Erythroblast (primary cell): ENCODE measurements at regions not wholly inside any gene's neighbourhood (a gene's known extent, or its start where the extent isn't known, plus 50 kb on each side); places are given as distances from the start of the nearest gene placed in this dataset.
"Not testable (repeated sequence)": the region's sequence is repeated elsewhere in the genome, so short reads cannot be mapped to it uniquely, and the experiment has no call there.

ENCODE experiments used
- DNase-seq, 2 experiments: peaks; one replicate each; lab custom pipeline; 2025; lab: John Stamatoyannopoulos, UW
- GATA1 ChIP-seq: IDR thresholded peaks from 2 replicates; pipeline ENCODE4 v1.6.1; 2011; ENCODE audit warnings: low read depth, mild to moderate bottlenecking, control low read depth, low read length, moderate library complexity
- POLR2A ChIP-seq: IDR thresholded peaks from 2 replicates; pipeline ENCODE4 v1.6.1; 2011; ENCODE audit warnings: mild to moderate bottlenecking, low read length

- no peak for TF ChIP-seq POLR2A
- no peak for TF ChIP-seq GATA1
- no peak for DNase-seq
Measured at GRCh38 chr3:144488927-144489326, 517.3 kb downstream of the DIPK2A start.

- TF ChIP-seq GATA1 (no peak), POLR2A (no peak)
- no peak for DNase-seq
Measured at GRCh38 chr3:144491333-144491732, 519.7 kb downstream of the DIPK2A start.

GRCh38 chr3:144494651-144495050 is 523.0 kb downstream of the DIPK2A start:
- DNase-seq = not testable (repeated sequence)

GRCh38 chr3:144496141-144496835 is 524.7 kb downstream of the DIPK2A start:
- no peak for DNase-seq
- TF ChIP-seq POLR2A = no peak
- no peak for TF ChIP-seq GATA1

- TF ChIP-seq POLR2A = no peak
- TF ChIP-seq GATA1 = no peak
- no peak for DNase-seq
Measured at GRCh38 chr3:144497452-144497851, 525.8 kb downstream of the DIPK2A start.

- TF ChIP-seq GATA1 (no peak), POLR2A (no peak)
- no peak for DNase-seq
Measured at GRCh38 chr3:144499001-144499930, 527.6 kb downstream of the DIPK2A start.

- TF ChIP-seq POLR2A (no peak), GATA1 (no peak)
- DNase-seq = no peak
Measured at GRCh38 chr3:144501467-144501866, 529.8 kb downstream of the DIPK2A start.

- no peak for DNase-seq
- no peak for TF ChIP-seq POLR2A
- TF ChIP-seq GATA1 = no peak
Measured at GRCh38 chr3:144502402-144502801, 530.8 kb downstream of the DIPK2A start.

- DNase-seq = not testable (repeated sequence)
Measured at GRCh38 chr3:144506375-144506774, 534.8 kb downstream of the DIPK2A start.

GRCh38 chr3:144511346-144511745 is 539.7 kb downstream of the DIPK2A start:
- TF ChIP-seq POLR2A = no peak
- no peak for TF ChIP-seq GATA1
- no peak for DNase-seq

GRCh38 chr3:144516026-144516425 is 544.4 kb downstream of the DIPK2A start:
- TF ChIP-seq GATA1 (no peak), POLR2A (no peak)
- no peak for DNase-seq

GRCh38 chr3:144516589-144516988 is 545.0 kb downstream of the DIPK2A start:
- DNase-seq = no peak
- TF ChIP-seq GATA1 = no peak
- TF ChIP-seq POLR2A = no peak

- no peak for TF ChIP-seq POLR2A
- no peak for TF ChIP-seq GATA1
- no peak for DNase-seq
Measured at GRCh38 chr3:144521131-144521530, 549.5 kb downstream of the DIPK2A start.

GRCh38 chr3:144522456-144522855 is 550.8 kb downstream of the DIPK2A start:
- DNase-seq = no peak
- TF ChIP-seq GATA1 (no peak), POLR2A (no peak)

- DNase-seq = no peak
- TF ChIP-seq GATA1 (no peak), POLR2A (no peak)
Measured at GRCh38 chr3:144523396-144523795, 551.8 kb downstream of the DIPK2A start.
